A673 (cell line): ENCODE measurements at regions not wholly inside any gene's neighbourhood (a gene's known extent, or its start where the extent isn't known, plus 50 kb on each side); places are given as distances from the start of the nearest gene placed in this dataset.
"Not testable (repeated sequence)": the region's sequence is repeated elsewhere in the genome, so short reads cannot be mapped to it uniquely, and the experiment has no call there.

Experiments used
- BruUV-seq: library from RNA; stranded (reverse); fragments of 400-500 nt; replicated peaks from 2 replicates; lab custom pipeline; 2021; lab: Mats Ljungman, UMichigan
- CTCF ChIA-PET: fragments of 300-600 bp; sonication (Branson Sonifier 250); formaldehyde crosslinking; loops from one replicate; lab custom pipeline; 2022; ENCODE audit warnings: antibody characterized with exemption; lab: Charles Lee
- POLR2A ChIA-PET: fragments of 300-600 bp; sonication (Branson Sonifier 250); formaldehyde crosslinking; loops from one replicate; lab custom pipeline; 2022; ENCODE audit warnings: antibody characterized with exemption; ENCODE audit not compliant: low non-redundant PET; lab: Charles Lee
- DNase-seq: peaks from one replicate; pipeline ENCODE4 v3.0.0-alpha.2; 2015; ENCODE audit warnings: low spot score
- H3K27ac ChIP-seq: fragments of 200-600 bp; sonication (generic); 2 replicates; pipeline ENCODE4 v1.5.1; 2016; ENCODE audit warnings: mixed run types, low read depth, mild to moderate bottlenecking, mixed read lengths, antibody characterized with exemption, low read length; ENCODE audit not compliant: poor library complexity, severe bottlenecking
- H3K27me3 ChIP-seq: fragments of 200-600 bp; sonication (generic); replicated peaks from 2 replicates; pipeline ENCODE4 v1.6.1; 2017; ENCODE audit warnings: mixed run types, low read depth, mild to moderate bottlenecking, mixed read lengths, antibody characterized with exemption, low read length; ENCODE audit not compliant: insufficient read depth, poor library complexity
- H3K36me3 ChIP-seq: fragments of 200-600 bp; sonication (generic); 2 replicates; pipeline ENCODE4 v1.6.1; 2016; ENCODE audit warnings: mixed run types, mild to moderate bottlenecking, mixed read lengths, antibody characterized with exemption, low read length; ENCODE audit not compliant: insufficient read depth, poor library complexity, severe bottlenecking
- H3K4me1 ChIP-seq: fragments of 200-600 bp; sonication (generic); 2 replicates; pipeline ENCODE4 v1.6.1; 2017; ENCODE audit warnings: mixed run types, mild to moderate bottlenecking, mixed read lengths, antibody characterized with exemption, low read length; ENCODE audit not compliant: insufficient read depth, poor library complexity, severe bottlenecking
- H3K4me3 ChIP-seq: fragments of 200-600 bp; sonication (generic); 2 replicates; pipeline ENCODE4 v1.5.1; 2016; ENCODE audit warnings: low read depth, mixed run types, mild to moderate bottlenecking, mixed read lengths, low read length; ENCODE audit not compliant: poor library complexity, severe bottlenecking
- H3K9me3 ChIP-seq: fragments of 200-600 bp; sonication (generic); 2 replicates; pipeline ENCODE4 v1.6.1; 2016; ENCODE audit warnings: mixed run types, low read depth, mild to moderate bottlenecking, mixed read lengths, antibody characterized with exemption, low read length; ENCODE audit not compliant: poor library complexity, severe bottlenecking
- CTCF ChIP-seq: fragments of 300-800, 200-600 bp; sonication (generic); conservative IDR thresholded peaks from 2 replicates; pipeline ENCODE4 v1.5.1; 2017; ENCODE audit warnings: low read depth, mild to moderate bottlenecking, antibody characterized with exemption, low read length, moderate library complexity, mixed read lengths
- EZH2 ChIP-seq: fragments of 200-600 bp; sonication (generic); IDR thresholded peaks from 2 replicates; pipeline ENCODE4 v1.6.1; 2017; ENCODE audit warnings: borderline replicate concordance, low read depth, mild to moderate bottlenecking, mixed read lengths, antibody characterized with exemption, low read length; ENCODE audit not compliant: poor library complexity, severe bottlenecking
- intact Hi-C: fragments of 100-400 bp; cut with micrococcal nuclease; formaldehyde crosslinking; loops from one replicate; pipeline ENCODE4 v1.10.0; 2022; ENCODE audit not compliant: unreplicated experiment

GRCh38 chr1:9442986-9443385 is 96.3 kb upstream of the SLC25A33 start:
- Histone ChIP-seq H3K27ac (no peak overlapping the region), H3K4me1 (no peaks in the 10 kb centered on the region), H3K36me3 (no peaks in the 10 kb centered on the region), H3K4me3 (no peak overlapping the region), H3K27me3 (no peaks in the 10 kb centered on the region), H3K9me3 (no peaks in the 10 kb centered on the region)
- TF ChIP-seq CTCF (no peak), EZH2 (no peak)
- ChIA-PET POLR2A (no interaction called here), CTCF (no interaction called here)
- no TSS peak for BruUV-seq
- no peak for DNase-seq
- intact Hi-C loops = no loop called here

GRCh38 chr1:9443913-9444445 is 95.3 kb upstream of the SLC25A33 start:
- ChIA-PET CTCF (interaction anchor here (0.6 kb wide), 1 partner anchor 316 kb away, joined by 3 read pairs; no protein-coding TSS in a partner anchor), POLR2A (no interaction called here)
- no peak for DNase-seq
- intact Hi-C loops = no loop called here
- H3K27ac ChIP-seq = no peak overlapping the region
- H3K4me3 ChIP-seq = no peak overlapping the region
- no peaks in the 10 kb centered on the region for H3K36me3 ChIP-seq
- BruUV-seq = no TSS peak
- H3K4me1 ChIP-seq = peaks cover 9% of the 10 kb centered on the region
- no peak for TF ChIP-seq EZH2
- no peak for TF ChIP-seq CTCF
- no peaks in the 10 kb centered on the region for H3K9me3 ChIP-seq
- H3K27me3 ChIP-seq = no peaks in the 10 kb centered on the region

- no peak for TF ChIP-seq EZH2
- no peak for TF ChIP-seq CTCF
These were observed 94.7 kb upstream of the SLC25A33 start for GRCh38 chr1:9444532-9444931.

GRCh38 chr1:9445081-9445480 is 94.2 kb upstream of the SLC25A33 start:
- H3K27ac ChIP-seq = not testable (repeated sequence)

More at GRCh38 chr1:9444532-9444931, 94.7 kb upstream of the SLC25A33 start:
- Histone ChIP-seq H3K9me3 (no peaks in the 10 kb centered on the region), H3K36me3 (no peaks in the 10 kb centered on the region), H3K27me3 (no peaks in the 10 kb centered on the region), H3K27ac (no peak overlapping the region), H3K4me3 (no peak overlapping the region), H3K4me1 (peaks cover 14% of the 10 kb centered on the region)
- no TSS peak for BruUV-seq
- CTCF ChIA-PET = interaction anchor here (0.6 kb wide), 1 partner anchor 316 kb away, joined by 3 read pairs; no protein-coding TSS in a partner anchor
- POLR2A ChIA-PET = no interaction called here
- intact Hi-C loops = no loop called here
- DNase-seq = no peak

More at GRCh38 chr1:9445081-9445480, 94.2 kb upstream of the SLC25A33 start:
- H3K4me1 ChIP-seq = peaks cover 14% of the 10 kb centered on the region
- DNase-seq, H3K9me3 ChIP-seq, CTCF ChIA-PET, BruUV-seq, H3K36me3 ChIP-seq, POLR2A ChIA-PET, intact Hi-C loops, H3K4me3 ChIP-seq, H3K27me3 ChIP-seq: not testable (repeated sequence)
